IPS-NIHi7 (cell line): ENCODE measurements at regions not wholly inside any gene's neighbourhood (a gene's known extent, or its start where the extent isn't known, plus 50 kb on each side); places are given as distances from the start of the nearest gene placed in this dataset.

Source experiments
- DNase-seq: peaks from one replicate; pipeline ENCODE4 v3.0.0; 2012; ENCODE audit warnings: mixed read lengths; ENCODE audit errors: extremely low spot score

GRCh38 chr4:11183356-11183740 lies 245.3 kb downstream of the HS3ST1 start:
- DNase-seq = no peak

DNA sequence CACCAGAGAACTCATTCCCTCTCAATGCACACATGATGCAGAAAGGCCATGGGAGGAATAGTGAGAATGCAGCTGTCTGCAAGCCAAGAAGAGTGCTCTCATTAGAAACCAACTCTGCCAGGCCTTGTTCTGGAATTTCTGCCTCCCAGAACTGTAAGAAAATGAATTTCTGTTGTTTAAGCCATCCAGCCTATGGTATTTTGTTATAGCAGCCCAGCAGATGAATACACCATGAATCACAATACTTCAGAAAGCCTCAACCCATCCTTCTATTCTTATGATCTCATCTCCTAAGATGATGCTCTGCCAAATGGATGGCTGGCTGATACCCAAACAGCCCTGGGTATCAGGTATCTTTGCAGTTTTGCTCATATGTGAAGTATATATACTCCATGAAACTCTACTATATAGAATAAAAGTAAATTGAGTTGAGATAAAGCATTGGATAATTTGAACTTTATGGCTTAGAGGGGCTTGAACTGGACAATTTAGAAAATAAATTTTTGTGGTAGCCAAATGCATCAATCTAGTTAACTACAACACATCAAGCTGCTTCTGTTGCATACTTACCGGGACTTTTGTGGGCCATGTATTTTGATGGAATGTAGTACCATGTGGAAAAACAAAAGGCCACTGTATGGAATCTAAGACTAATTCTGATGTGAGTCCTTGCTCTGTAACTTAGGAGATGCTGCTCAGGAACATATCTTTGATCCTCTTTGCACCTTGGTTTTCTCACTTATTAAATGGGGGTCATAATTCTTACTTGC lies 245.9 kb downstream of the HS3ST1 start:
- no peak for DNase-seq

DNA sequence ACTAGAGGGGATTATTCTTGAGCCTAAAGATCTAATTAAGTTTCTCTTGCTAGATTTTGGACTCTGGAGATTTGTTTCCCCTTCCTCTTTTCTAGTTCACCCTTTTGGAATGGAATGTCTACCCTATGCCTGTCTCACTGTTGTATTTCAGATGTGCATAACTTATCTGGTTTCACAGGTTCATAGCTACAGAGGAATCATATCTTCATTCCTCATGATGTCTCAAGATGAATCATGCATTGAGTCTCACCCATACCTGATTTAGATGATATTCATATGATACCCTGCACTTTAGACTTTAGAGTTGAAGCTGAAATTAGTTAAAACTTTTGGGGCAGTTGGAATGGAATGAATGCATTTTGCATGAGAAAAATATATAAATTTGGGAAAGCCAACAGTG lies 246.7 kb downstream of the HS3ST1 start:
- DNase-seq = no peak

DNA sequence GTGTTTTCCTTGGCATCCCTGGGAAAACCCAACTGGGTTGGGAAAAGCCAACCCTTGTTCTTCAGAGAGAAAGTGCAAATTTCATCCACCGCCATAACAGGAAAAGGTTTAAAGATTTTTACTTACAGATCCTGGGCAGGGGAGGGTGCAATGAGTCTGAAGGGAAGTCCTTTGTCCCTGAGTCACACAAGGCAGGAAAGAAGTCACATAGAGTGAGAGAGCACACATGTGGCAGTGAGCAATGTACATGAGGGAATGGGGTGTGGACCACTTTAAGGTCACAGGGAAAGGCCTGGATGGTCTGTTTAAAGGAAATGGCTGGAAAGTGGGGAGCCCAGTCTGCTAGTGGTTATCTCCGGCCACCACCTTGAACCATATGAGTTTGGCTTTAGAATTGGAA lies 248.9 kb downstream of the HS3ST1 start:
- no peak for DNase-seq

DNA sequence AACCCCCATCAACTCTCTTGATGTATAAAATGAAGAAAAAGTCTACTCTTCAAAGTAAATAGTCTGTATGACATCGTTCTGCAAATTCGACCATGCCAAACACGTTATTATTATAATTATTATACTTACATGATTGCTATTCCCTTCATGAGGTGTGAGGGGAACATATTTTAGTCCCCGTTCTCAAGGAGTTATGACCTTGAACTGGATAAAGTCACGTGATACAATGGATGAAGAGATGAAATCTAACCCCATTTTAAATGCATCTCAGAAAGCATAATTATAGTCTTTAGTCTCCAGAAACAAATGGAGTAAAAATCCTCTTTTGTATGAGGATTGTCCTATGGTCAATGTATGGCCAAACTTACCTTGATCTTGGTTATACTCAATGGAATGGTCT lies 250.3 kb downstream of the HS3ST1 start:
- no peak for DNase-seq

DNA sequence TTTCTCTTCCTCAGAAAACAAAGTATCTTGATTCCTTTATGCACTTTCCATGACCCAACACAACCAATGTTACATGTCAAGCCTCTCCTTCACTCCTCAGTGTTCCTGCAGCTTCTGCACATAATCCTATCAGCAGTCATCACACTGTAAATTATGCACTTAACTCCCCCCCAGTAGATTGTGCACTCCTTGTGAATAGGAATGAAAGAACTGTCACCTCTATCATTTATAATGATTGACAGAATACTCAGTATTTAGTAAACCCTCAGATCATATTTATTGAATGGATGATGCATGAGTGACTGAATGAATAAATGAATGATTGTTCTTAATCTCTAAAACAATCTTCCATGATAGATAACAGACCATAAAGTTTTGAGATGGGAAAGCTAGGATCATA lies 253.3 kb downstream of the HS3ST1 start:
- DNase-seq = no peak

DNA sequence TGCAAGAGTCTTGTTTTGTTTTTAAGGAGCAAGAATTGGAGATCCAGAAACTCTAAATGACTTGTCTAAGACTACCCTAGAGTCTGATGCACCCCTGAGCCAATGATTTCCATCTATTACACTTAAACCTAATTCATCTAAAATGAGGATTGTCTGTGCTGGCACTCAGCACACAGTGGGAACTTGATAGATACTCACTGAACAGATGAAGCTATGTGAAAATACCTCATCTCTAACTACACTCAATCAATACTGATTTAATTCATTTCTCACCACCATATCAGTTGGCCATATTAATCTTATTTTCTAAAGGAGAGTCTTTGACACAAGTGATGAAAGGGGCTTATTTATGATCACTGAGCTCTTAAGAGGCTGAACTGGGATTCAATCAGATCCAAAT lies 262.1 kb downstream of the HS3ST1 start:
- DNase-seq = no peak

GRCh38 chr4:11166034-11166433 lies 262.7 kb downstream of the HS3ST1 start:
- no peak for DNase-seq

- no peak for DNase-seq
Measured at GRCh38 chr4:11165052-11165451, 263.6 kb downstream of the HS3ST1 start.

GRCh38 chr4:11160288-11160687 lies 268.4 kb downstream of the HS3ST1 start:
- DNase-seq = no peak

GRCh38 chr4:11158971-11159370 lies 269.7 kb downstream of the HS3ST1 start:
- no peak for DNase-seq

GRCh38 chr4:11155208-11155867 lies 273.4 kb downstream of the HS3ST1 start:
- DNase-seq = no peak

- no peak for DNase-seq
Measured at GRCh38 chr4:11153171-11153750, 275.4 kb downstream of the HS3ST1 start.

GRCh38 chr4:11152684-11153083 lies 276.0 kb downstream of the HS3ST1 start:
- DNase-seq = no peak

GRCh38 chr4:11151500-11151899 lies 277.2 kb downstream of the HS3ST1 start:
- no peak for DNase-seq

DNA sequence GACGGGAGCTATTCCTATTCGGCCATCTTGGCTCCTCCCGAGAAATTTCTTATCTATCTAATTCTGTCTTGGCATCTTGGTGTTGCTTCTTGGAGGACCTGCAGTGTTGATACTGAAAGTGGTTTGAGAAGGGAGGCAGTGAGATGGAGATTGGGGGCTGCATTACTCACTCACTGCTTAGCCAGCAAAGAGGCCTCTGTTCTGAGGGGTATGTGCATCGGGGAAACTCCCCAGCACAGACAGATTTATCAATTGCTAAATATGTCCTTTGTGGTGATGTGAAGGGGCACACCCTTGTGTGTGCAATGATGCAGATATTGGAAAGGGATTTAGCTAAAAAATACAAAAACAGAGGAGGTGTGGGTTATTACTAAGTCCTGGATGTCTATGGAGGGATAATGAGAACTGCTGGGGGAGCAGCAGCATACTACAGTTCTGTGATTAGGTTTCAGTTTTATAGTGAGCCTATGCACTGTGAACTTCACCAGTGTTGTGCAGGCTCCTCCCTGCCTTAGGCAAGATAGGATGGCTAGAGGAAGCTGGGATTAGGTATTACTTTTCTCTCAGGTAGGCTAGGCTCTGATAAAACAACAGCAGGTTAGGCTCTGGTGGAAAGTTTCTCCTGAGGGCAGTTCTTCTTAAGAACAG lies 279.0 kb downstream of the HS3ST1 start:
- DNase-seq = no peak

DNA sequence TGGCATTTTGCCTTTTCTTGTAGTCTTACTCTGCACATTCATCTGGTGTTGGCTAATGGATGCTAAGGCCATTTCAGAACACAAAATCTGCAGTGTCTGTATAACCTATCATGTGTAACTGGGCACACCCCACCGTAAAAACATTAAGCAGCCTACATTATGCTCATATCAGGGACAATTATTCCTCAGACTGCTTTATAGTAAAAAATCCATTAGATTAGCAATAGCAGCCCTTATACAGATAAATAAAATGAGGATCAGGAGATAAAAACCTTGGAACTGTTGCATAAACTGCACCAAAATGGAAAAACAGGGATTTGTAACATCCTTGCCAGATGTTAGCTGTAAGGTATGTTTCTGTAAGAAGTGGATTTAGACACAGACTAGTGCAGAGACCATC lies 288.8 kb downstream of the HS3ST1 start:
- no peak for DNase-seq

DNA sequence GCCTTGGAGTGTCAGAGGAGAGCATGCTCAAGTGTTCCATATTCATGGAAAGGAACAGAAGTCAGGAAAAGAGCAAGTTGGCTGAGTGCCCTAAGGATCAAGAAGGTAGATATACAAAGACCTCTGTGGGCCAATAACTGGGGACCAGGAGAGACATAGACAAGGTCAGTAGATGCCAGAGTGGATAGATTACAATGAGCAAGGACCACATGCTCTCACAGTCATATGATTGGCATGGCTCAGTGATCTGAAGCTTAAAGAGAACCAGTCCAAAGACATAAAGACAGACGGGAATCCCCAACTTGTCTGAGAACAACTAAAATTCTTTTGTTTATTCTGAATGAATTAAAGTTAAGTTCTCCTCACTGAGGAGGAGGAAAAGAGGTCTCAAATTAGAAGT lies 289.7 kb downstream of the HS3ST1 start:
- no peak for DNase-seq

DNA sequence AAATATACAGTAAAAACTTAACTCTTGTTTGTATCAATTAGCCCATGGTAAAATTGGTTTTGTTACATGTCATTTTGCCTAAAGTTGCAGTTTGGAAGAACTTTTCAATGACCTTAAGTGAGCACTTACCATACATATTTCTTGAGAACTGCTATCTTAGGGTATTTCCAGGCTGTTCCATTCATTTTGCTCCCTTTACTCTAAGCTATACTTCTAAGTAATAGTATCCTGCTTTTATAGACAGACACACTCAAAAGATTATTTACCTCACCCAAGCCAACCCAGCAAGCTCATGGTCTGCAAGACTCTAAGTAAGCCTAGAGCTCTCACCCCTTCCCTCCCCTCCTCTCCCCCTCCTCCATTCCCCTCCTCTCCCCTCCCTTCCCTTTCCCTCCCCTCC lies 294.0 kb downstream of the HS3ST1 start:
- no peak for DNase-seq

GRCh38 chr4:11133868-11134267 lies 294.8 kb downstream of the HS3ST1 start:
- no peak for DNase-seq

- no peak for DNase-seq
Measured at GRCh38 chr4:11132478-11132877, 296.2 kb downstream of the HS3ST1 start.

- no peak for DNase-seq
Measured at GRCh38 chr4:11131491-11131890, 297.2 kb downstream of the HS3ST1 start.
